ENCODE measurements at regions not wholly inside any gene's neighbourhood (a gene's known extent, or its start where the extent isn't known, plus 50 kb on each side); places are given as distances from the start of the nearest gene placed in this dataset.

- DNase-seq: peak; percentile 15
Measured at GRCh38 chr5:86880785-86881492, 263.2 kb downstream of the COX7C start.

DNA sequence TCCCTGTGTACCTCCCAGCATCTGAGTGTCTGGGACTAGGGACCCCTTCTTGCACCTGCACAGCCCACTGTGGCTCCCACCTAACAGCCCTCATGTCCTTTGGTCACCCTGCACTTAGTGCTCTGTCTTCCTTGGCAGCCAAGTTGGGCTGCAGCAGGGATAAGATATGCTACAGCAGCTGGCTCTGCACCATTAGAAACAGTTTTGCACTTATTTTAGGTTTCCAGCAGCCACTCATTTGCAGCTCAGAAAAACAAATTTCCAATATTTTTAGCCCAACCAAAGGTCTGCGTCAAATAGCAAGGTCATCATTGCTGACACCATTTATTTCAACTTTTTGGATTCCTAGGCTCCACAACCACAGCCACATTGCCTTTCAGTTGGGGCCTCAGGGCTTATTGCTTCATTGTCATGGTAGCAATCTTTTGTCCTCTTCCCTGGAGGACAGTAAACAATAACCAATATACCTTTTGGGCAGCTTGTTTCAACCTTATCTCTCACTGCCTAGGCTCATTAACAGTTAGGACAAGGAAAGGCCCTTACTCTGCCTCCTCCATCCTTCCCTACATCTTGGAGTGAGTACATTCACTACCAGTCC lies 263.9 kb downstream of the COX7C start:
- no peak for DNase-seq

DNA sequence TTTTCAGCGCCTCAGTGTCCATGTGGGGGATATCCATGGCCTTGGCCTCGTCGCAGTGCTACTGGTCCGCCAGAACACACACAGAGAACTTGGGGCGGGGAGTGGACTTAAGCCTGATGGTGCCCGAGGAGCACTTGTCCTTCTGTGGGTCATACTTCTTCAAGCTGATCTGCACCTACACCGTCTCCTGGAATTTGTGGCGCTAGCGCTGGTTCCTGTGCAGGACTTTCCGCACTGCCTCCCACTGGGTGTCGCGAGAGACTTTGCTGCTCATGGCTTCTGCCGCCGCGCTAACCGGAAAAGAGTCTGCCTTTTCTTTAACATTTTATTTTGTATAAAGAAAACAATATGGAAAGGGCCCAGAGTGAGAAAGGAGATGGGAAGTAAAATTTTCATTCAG lies 266.9 kb downstream of the COX7C start:
- no peak for DNase-seq

DNA sequence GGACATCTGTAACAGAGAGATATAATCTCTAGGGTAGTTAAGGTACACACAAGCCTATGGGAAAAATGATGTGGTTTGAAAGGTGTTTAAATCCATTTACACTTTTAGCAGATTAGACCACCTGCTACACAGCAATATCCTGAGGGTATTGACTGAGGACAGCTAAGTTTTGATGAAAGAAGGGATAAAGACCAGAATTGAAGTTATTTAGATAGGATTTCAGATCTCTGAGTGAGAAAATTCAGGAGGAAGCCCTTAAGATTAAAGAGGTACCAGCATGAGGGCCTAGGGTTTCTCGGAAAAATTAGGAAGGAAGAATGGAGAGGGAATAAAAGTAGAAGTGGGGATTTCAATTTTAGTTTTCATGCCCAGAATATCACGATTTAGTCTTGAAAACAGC lies 267.3 kb downstream of the COX7C start:
- DNase-seq: no peak

- no peak for DNase-seq
Measured at GRCh38 chr5:86885489-86886230, 267.9 kb downstream of the COX7C start.

DNA sequence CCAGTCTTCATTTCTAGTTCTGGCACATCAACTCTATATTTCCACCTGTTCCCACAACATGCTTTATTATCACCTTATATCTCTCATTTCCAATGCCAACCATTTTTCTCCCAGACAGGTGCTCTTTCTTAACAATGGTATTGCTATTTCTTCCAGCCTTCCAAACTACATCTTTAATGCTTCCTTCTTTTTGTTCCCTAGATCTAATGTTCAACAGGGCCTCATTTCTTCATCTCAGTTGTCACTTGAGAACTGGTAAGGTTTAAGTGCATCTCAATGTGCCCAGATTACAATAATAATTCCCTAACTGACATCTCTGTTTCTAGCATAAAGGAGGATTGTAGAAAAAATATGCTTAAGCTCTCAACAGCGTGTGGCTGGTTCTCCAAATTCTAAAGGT lies 272.6 kb downstream of the COX7C start:
- DNase-seq: no peak

GRCh38 chr5:86894056-86894455 lies 276.3 kb downstream of the COX7C start:
- no peak for DNase-seq

DNA sequence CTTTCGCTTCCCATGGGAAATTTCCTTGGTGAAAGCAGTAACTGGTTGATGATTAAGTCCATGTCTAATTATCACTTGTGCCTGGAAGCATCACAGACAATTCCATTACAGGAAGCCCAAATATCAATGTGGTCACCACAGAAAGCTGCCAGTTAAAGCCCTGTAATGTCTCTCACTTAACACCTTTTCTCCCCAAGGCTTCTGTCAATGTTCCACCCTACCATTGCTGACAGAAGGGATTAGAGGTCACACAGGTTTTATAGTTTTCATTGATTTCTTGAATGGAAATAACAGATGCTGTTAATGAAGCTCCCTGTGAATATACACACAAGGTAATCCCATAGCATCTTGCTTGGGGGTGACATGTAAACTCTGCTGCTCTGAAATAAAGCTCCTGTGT lies 279.2 kb downstream of the COX7C start:
- no peak for DNase-seq

- no peak for DNase-seq
Measured at GRCh38 chr5:86909418-86910295, 291.9 kb downstream of the COX7C start.

DNA sequence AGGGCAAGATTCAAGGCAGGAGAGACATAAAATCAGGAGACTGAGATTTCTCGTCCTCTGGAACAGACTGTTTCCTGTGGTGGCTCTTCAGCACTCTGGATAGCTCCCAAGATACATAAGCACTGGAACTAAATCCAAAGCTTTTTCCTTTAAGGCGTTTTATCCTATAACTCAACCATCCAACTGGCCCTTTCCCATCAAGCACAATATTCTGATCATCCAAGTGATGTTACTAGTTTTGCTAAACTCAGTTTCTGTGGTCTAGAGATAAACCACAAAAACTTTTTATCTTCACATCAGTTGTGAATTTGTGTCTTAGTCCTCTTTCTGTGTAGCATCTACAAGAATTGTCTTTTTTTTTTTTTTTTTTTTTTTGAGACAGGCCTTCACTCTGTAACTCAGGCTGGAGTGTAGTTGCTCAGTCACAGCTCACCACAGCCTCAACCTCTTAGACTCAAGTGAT lies 299.4 kb downstream of the COX7C start:
- peak; percentile 4 for DNase-seq

- no peak for DNase-seq
Measured at GRCh38 chr5:86918246-86918645, 300.5 kb downstream of the COX7C start.

DNA sequence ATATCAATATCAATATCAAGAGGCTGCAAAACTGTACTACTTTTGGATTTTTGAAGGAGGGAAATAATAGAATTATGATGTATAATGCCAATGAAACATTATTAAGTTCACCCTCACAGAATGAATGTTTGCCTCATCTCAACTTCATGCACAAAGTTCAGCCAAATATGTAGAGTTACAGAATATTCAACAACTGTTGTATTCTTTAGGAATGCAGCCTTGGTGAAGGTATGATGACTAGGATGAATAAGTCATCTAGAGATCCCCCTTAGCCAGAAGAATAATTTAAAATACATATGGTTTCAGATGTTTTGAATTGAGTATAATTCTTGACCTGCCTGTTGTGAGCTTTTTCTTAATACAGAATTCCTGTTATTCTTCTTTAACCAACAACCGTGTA lies 308.3 kb downstream of the COX7C start:
- no peak for DNase-seq

GRCh38 chr5:86929123-86929766 lies 311.5 kb downstream of the COX7C start:
- DNase-seq: no peak

GRCh38 chr5:86951761-86952160 lies 315.9 kb upstream of the RASA1 start:
- DNase-seq: no peak

DNA sequence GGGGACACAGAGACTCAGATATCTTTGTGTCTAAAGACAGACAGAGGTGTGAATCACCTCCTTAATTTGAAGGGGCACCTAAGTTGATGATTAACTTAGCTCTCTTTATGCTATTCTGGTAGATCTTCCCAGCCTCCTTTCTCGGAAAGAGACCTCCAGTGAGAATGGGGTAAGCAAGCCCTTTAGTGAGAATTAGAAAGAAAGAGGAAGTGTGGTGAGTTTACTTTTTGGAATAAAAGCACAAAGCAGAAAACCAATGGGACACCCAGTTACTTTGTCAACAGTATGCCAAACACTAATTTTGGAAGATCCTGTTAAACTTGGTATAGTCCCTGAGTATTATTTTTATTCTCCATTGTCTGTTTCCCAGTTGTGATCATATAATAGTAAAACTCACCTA lies 302.8 kb upstream of the RASA1 start:
- no peak for DNase-seq

- no peak for DNase-seq
Measured at GRCh38 chr5:86968301-86968753, 299.4 kb upstream of the RASA1 start.

GRCh38 chr5:86970361-86970760 lies 297.3 kb upstream of the RASA1 start:
- DNase-seq: no peak

GRCh38 chr5:86971034-86971571 lies 296.6 kb upstream of the RASA1 start:
- no peak for DNase-seq

GRCh38 chr5:86974955-86975354 lies 292.7 kb upstream of the RASA1 start:
- DNase-seq: no peak

DNA sequence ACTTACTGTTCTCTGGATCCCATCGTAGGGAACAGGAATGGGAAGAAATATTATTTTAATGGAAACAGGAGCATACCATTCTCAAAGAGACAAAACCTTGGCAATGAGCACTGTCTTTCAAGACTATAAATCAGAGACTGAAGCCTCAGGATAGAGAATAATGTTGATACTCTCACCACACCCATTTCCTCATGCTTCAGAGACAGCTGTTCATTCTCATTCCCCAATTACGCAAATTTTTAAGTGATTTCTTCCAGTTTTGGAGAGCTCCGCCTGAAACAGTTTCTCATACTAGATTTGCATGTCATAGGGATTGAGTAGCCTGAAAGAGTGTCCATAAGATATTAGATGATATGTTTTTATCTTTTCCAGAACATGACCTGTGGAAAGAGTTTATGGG lies 290.5 kb upstream of the RASA1 start:
- no peak for DNase-seq

DNA sequence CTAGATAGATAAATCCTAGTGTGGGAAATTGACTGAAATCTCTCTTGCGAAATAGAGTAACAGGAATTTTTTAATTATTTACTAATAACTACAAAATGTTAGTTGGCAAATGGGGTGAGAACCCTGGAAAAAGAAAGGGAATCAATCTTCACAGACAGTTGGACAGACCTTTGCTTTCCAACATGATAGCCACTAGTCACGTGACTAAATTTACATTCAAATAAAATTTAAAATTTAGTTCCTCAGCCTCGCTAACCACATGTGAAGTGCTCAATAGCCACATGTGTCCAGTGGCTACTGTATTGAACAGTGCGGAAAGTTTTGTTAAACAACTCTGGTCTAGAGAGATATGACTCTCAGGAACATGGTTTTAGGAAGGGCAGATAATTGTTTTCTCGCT lies 289.9 kb upstream of the RASA1 start:
- DNase-seq: no peak

DNA sequence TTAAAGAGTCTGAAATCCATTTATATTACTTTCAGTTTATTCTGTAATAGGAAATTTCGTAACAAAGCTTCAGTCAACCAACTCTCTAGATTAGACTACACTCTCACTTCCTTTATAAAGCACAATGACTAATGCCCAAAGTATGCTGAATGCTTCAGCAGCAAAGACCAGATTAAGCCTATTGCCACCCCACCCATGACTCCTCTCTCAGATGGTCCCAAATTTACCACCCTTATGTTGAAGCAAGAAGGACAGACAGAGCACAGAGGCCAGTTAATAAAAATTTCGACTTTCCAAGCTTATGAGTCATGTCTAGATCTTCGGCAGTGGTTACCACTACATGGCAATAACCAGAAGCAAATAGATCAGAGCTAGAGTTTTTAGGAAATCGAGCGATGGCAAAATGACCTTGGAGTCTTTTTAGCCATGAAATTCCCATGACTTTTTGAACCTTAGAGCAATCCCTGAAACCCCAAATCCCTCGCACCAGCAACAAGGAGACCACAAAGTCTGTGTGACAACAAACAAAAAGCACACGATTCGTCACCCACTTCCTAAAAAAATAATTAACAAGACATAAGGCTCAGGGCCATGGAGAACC lies 287.8 kb upstream of the RASA1 start:
- DNase-seq: no peak

All from stimulated activated naive CD4-positive, alpha-beta T cell treated with Interleukin-2 at 50 U/mL for 16 hours (primary cell).